ENCODE measurements at regions not wholly inside any gene's neighbourhood (a gene's known extent, or its start where the extent isn't known, plus 50 kb on each side); places are given as distances from the start of the nearest gene placed in this dataset.

GRCh38 chr18:29007986-29008654 lies 831.2 kb upstream of the CDH2 start:
- no peak for TF ChIP-seq CTCF (IDR thresholded peaks at IDR 0.05)
- Histone ChIP-seq H3K4me1 (peaks cover 0 to 2% (median 0%) of the 10 kb centered on the region in 4 donors), H3K4me3 (no peak overlapping the region), H3K27ac (no peak overlapping the region), H3K27me3 (no peaks in the 10 kb centered on the region), H3K9me3 (no peaks in the 10 kb centered on the region), H3K36me3 (no peaks in the 10 kb centered on the region)
- intact Hi-C loops (cut with DNase I; ENCODE audit: low total_unique reads): no loop called here
- no peak for DNase-seq

GRCh38 chr18:29004921-29005320 lies 828.0 kb upstream of the CDH2 start:
- H3K4me1 ChIP-seq: peaks cover 0 to 5% (median 0%) of the 10 kb centered on the region in 4 donors
- no peaks in the 10 kb centered on the region for H3K36me3 ChIP-seq
- DNase-seq: no peak
- no peak overlapping the region for H3K27ac ChIP-seq
- no peaks in the 10 kb centered on the region for H3K27me3 ChIP-seq
- no peak overlapping the region for H3K4me3 ChIP-seq
- intact Hi-C loops (cut with DNase I; ENCODE audit: low total_unique reads): no loop called here
- no peak for TF ChIP-seq CTCF (IDR thresholded peaks at IDR 0.05)
- no peaks in the 10 kb centered on the region for H3K9me3 ChIP-seq

DNA sequence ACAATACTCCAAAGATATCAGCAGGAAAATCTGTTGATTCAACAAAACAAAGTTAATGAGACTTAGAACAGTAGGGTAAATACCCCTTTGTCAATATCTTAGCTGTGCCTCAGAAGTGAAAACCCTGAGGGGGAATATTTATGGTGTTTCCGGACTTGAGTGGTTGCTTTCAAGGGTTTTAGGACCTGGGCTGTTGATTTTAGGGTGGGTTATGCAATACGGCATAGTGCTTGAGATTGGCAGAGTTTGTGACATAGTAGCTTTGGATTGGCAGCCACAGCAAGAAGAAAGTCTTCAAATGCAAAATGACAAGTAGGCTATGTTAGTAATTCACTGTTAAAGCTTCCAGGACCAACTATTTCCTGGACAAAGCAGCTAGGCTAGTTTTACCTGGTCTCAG lies 826.3 kb upstream of the CDH2 start:
- H3K27ac ChIP-seq: no peak overlapping the region
- no peak overlapping the region for H3K4me3 ChIP-seq
- DNase-seq: no peak
- no peak for TF ChIP-seq CTCF (IDR thresholded peaks at IDR 0.05)
- H3K4me1 ChIP-seq: peaks cover 0 to 5% (median 0%) of the 10 kb centered on the region in 4 donors
- no peaks in the 10 kb centered on the region for H3K27me3 ChIP-seq
- intact Hi-C loops (cut with DNase I; ENCODE audit: low total_unique reads): no loop called here
- H3K9me3 ChIP-seq: no peaks in the 10 kb centered on the region
- no peaks in the 10 kb centered on the region for H3K36me3 ChIP-seq

DNA sequence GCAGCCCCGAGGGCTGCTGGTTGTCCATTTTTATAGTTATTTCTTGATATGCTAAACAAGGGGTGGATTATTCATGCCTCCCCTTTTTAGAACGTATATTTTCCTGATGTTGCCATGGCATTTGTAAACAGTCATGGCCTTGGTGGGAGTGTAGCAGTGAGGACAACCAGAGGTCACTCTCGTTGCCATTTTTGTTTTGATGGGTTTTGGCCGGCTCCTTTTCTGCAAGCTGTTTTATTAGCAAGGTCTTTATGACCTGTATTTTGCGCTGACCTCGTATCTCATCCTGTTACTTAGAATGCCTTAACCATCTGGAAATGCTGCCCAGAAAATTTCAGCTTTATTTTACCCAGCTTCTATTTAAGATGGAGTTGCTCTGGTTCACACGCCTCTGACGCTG lies 825.8 kb upstream of the CDH2 start:
- Histone ChIP-seq H3K4me1 (peaks cover 0 to 5% (median 0%) of the 10 kb centered on the region in 4 donors), H3K4me3 (no peak overlapping the region), H3K36me3 (no peaks in the 10 kb centered on the region), H3K27ac (no peak overlapping the region), H3K27me3 (no peaks in the 10 kb centered on the region), H3K9me3 (no peaks in the 10 kb centered on the region)
- no peak for DNase-seq
- intact Hi-C loops (cut with DNase I; ENCODE audit: low total_unique reads): no loop called here
- no peak for TF ChIP-seq CTCF (IDR thresholded peaks at IDR 0.05)

DNA sequence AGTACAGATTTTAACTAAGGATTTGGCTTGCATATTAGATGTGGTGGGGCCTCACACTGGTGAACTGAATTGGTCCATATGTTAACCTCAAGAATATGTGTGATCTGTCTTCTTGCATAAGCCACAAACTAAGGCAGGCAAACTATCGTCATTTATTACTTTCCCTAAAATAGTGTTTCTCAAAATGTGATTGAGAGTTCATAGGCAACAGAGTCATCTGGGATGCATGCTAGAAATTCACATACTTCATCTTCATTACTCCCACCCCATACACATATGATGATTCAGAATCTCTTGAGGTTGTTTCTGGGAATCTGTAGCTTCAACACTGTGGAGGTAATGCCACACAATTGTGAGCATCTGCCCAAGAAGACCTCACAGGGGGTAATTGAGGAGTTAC lies 822.8 kb upstream of the CDH2 start:
- Histone ChIP-seq H3K36me3 (no peaks in the 10 kb centered on the region), H3K27ac (no peak overlapping the region), H3K27me3 (no peaks in the 10 kb centered on the region), H3K9me3 (no peaks in the 10 kb centered on the region), H3K4me1 (peaks cover 0 to 5% (median 0%) of the 10 kb centered on the region in 4 donors), H3K4me3 (no peak overlapping the region)
- no peak for DNase-seq
- intact Hi-C loops (cut with DNase I; ENCODE audit: low total_unique reads): no loop called here
- no peak for TF ChIP-seq CTCF (IDR thresholded peaks at IDR 0.05)

DNA sequence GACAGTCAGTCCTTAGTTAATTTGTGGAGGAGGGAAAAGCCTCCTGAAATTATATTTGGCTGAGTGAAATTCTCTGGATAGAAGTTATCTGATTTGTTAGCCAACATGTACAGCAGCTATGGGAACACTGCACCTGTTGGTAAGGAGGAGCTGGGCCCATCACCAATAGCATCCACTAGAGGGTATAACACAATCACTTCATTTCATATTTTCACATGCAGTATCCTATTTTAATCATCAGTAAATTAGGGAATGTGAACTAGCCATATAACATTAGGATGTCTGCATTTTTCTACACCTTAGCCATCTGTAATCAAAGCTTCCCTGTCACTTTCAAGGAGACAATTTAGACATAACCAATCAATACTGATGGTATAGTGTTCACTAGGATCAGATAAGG lies 818.4 kb upstream of the CDH2 start:
- Histone ChIP-seq H3K27ac (no peak overlapping the region), H3K27me3 (no peaks in the 10 kb centered on the region), H3K4me1 (no peaks in the 10 kb centered on the region), H3K9me3 (no peaks in the 10 kb centered on the region), H3K4me3 (no peak overlapping the region), H3K36me3 (no peaks in the 10 kb centered on the region)
- TF ChIP-seq CTCF (IDR thresholded peaks at IDR 0.05): no peak
- no peak for DNase-seq
- intact Hi-C loops (cut with DNase I; ENCODE audit: low total_unique reads): no loop called here

All from tibial artery (tissue), 4 donors.